ENCODE measurements at regions not wholly inside any gene's neighbourhood (a gene's known extent, or its start where the extent isn't known, plus 50 kb on each side); places are given as distances from the start of the nearest gene placed in this dataset.

- no peak overlapping the region for H3K4me3 ChIP-seq (ENCODE audit: low read length)
- no peaks in the 10 kb centered on the region for H3K9me3 ChIP-seq (replicated peaks; ENCODE audit: insufficient read depth, low read length)
Measured at GRCh38 chr7:12905671-12906070, 218.2 kb downstream of the ARL4A start.

GRCh38 chr7:12907774-12908173 lies 220.3 kb downstream of the ARL4A start:
- no peaks in the 10 kb centered on the region for H3K79me2 ChIP-seq (ENCODE audit: low read length)
- H3K4me1 ChIP-seq (ENCODE audit: low read length): no peaks in the 10 kb centered on the region
- H3K9ac ChIP-seq (ENCODE audit: low read length): no peak overlapping the region
- H3K4me3 ChIP-seq (ENCODE audit: low read length): no peak overlapping the region
- H3K27ac ChIP-seq (ENCODE audit: low read length): no peak overlapping the region
- H3K9me2 ChIP-seq (replicated peaks; ENCODE audit: insufficient read depth, low read length): no peaks in the 10 kb centered on the region
- no peaks in the 10 kb centered on the region for H3K27me3 ChIP-seq (replicated peaks; ENCODE audit: insufficient read depth, low read length)
- H2AFZ ChIP-seq (ENCODE audit: low read length): no peak overlapping the region
- no peak for DNase-seq
- no peaks in the 10 kb centered on the region for H3F3A ChIP-seq (ENCODE audit: insufficient read depth, low read length)
- TF ChIP-seq CTCF (IDR thresholded peaks at IDR 0.05; ENCODE audit: low read length) (no peak), EZH2phosphoT487 (IDR thresholded peaks at IDR 0.05; ENCODE audit: low read length) (no peak), EZH2 (optimal IDR thresholded peaks at IDR 0.05; ENCODE audit: low read depth, low read length) (no peak)
- H4K20me1 ChIP-seq (ENCODE audit: insufficient read depth, low read length): no peaks in the 10 kb centered on the region
- no peaks in the 10 kb centered on the region for H3K36me3 ChIP-seq (replicated peaks; ENCODE audit: insufficient read depth, low read length)
- no peak overlapping the region for H3K4me2 ChIP-seq (ENCODE audit: low read depth, low read length)
- no peaks in the 10 kb centered on the region for H3K9me3 ChIP-seq (replicated peaks; ENCODE audit: insufficient read depth, low read length)

More at GRCh38 chr7:12905671-12906070, 218.2 kb downstream of the ARL4A start:
- H3F3A ChIP-seq (ENCODE audit: insufficient read depth, low read length): no peaks in the 10 kb centered on the region
- no peaks in the 10 kb centered on the region for H3K36me3 ChIP-seq (replicated peaks; ENCODE audit: insufficient read depth, low read length)
- no peak for DNase-seq
- H3K4me2 ChIP-seq (ENCODE audit: low read depth, low read length): no peak overlapping the region
- no peaks in the 10 kb centered on the region for H4K20me1 ChIP-seq (ENCODE audit: insufficient read depth, low read length)
- H3K9me2 ChIP-seq (replicated peaks; ENCODE audit: insufficient read depth, low read length): no peaks in the 10 kb centered on the region
- no peak overlapping the region for H2AFZ ChIP-seq (ENCODE audit: low read length)
- H3K4me1 ChIP-seq (ENCODE audit: low read length): no peaks in the 10 kb centered on the region
- H3K27me3 ChIP-seq (replicated peaks; ENCODE audit: insufficient read depth, low read length): no peaks in the 10 kb centered on the region
- H3K27ac ChIP-seq (ENCODE audit: low read length): no peak overlapping the region
- TF ChIP-seq EZH2phosphoT487 (IDR thresholded peaks at IDR 0.05; ENCODE audit: low read length): no peak
- TF ChIP-seq CTCF (IDR thresholded peaks at IDR 0.05; ENCODE audit: low read length): no peak
- TF ChIP-seq EZH2 (optimal IDR thresholded peaks at IDR 0.05; ENCODE audit: low read depth, low read length): no peak
- H3K9ac ChIP-seq (ENCODE audit: low read length): no peak overlapping the region
- H3K79me2 ChIP-seq (ENCODE audit: low read length): no peaks in the 10 kb centered on the region

GRCh38 chr7:12909483-12909882 lies 222.1 kb downstream of the ARL4A start:
- DNase-seq: no peak
- no peak for TF ChIP-seq EZH2 (optimal IDR thresholded peaks at IDR 0.05; ENCODE audit: low read depth, low read length)
- Histone ChIP-seq H3K9ac (ENCODE audit: low read length) (no peak overlapping the region), H3K4me3 (ENCODE audit: low read length) (no peak overlapping the region), H3K9me2 (replicated peaks; ENCODE audit: insufficient read depth, low read length) (no peaks in the 10 kb centered on the region), H3K27ac (ENCODE audit: low read length) (no peak overlapping the region), H4K20me1 (ENCODE audit: insufficient read depth, low read length) (no peaks in the 10 kb centered on the region), H3K4me1 (ENCODE audit: low read length) (no peaks in the 10 kb centered on the region), H3K27me3 (replicated peaks; ENCODE audit: insufficient read depth, low read length) (no peaks in the 10 kb centered on the region), H3K9me3 (replicated peaks; ENCODE audit: insufficient read depth, low read length) (no peaks in the 10 kb centered on the region), H2AFZ (ENCODE audit: low read length) (no peak overlapping the region), H3K79me2 (ENCODE audit: low read length) (no peaks in the 10 kb centered on the region), H3F3A (ENCODE audit: insufficient read depth, low read length) (no peaks in the 10 kb centered on the region), H3K36me3 (replicated peaks; ENCODE audit: insufficient read depth, low read length) (no peaks in the 10 kb centered on the region), H3K4me2 (ENCODE audit: low read depth, low read length) (no peak overlapping the region)

- no peak overlapping the region for H3K4me2 ChIP-seq (ENCODE audit: low read depth, low read length)
- H3F3A ChIP-seq (ENCODE audit: insufficient read depth, low read length): no peaks in the 10 kb centered on the region
- H3K9me2 ChIP-seq (replicated peaks; ENCODE audit: insufficient read depth, low read length): no peaks in the 10 kb centered on the region
- H3K36me3 ChIP-seq (replicated peaks; ENCODE audit: insufficient read depth, low read length): no peaks in the 10 kb centered on the region
- no peak overlapping the region for H2AFZ ChIP-seq (ENCODE audit: low read length)
- no peak overlapping the region for H3K4me3 ChIP-seq (ENCODE audit: low read length)
- no peak overlapping the region for H3K9ac ChIP-seq (ENCODE audit: low read length)
- no peaks in the 10 kb centered on the region for H3K27me3 ChIP-seq (replicated peaks; ENCODE audit: insufficient read depth, low read length)
- no peaks in the 10 kb centered on the region for H3K9me3 ChIP-seq (replicated peaks; ENCODE audit: insufficient read depth, low read length)
- H3K27ac ChIP-seq (ENCODE audit: low read length): no peak overlapping the region
- TF ChIP-seq CTCF (IDR thresholded peaks at IDR 0.05; ENCODE audit: low read length) (no peak), EZH2 (optimal IDR thresholded peaks at IDR 0.05; ENCODE audit: low read depth, low read length) (no peak), EZH2phosphoT487 (IDR thresholded peaks at IDR 0.05; ENCODE audit: low read length) (no peak)
- H4K20me1 ChIP-seq (ENCODE audit: insufficient read depth, low read length): no peaks in the 10 kb centered on the region
- H3K79me2 ChIP-seq (ENCODE audit: low read length): no peaks in the 10 kb centered on the region
- no peak for DNase-seq
- H3K4me1 ChIP-seq (ENCODE audit: low read length): no peaks in the 10 kb centered on the region
Measured at GRCh38 chr7:12911053-12911452, 223.6 kb downstream of the ARL4A start.
